A673 (cell line): ENCODE measurements at regions not wholly inside any gene's neighbourhood (a gene's known extent, or its start where the extent isn't known, plus 50 kb on each side); places are given as distances from the start of the nearest gene placed in this dataset.
"Not testable (repeated sequence)": the region's sequence is repeated elsewhere in the genome, so short reads cannot be mapped to it uniquely, and the experiment has no call there.

Experiments used
- BruUV-seq: library from RNA; stranded (reverse); fragments of 400-500 nt; replicated peaks from 2 replicates; lab custom pipeline; 2021; lab: Mats Ljungman, UMichigan
- CTCF ChIA-PET: fragments of 300-600 bp; sonication (Branson Sonifier 250); formaldehyde crosslinking; loops from one replicate; lab custom pipeline; 2022; ENCODE audit warnings: antibody characterized with exemption; lab: Charles Lee
- POLR2A ChIA-PET: fragments of 300-600 bp; sonication (Branson Sonifier 250); formaldehyde crosslinking; loops from one replicate; lab custom pipeline; 2022; ENCODE audit warnings: antibody characterized with exemption; ENCODE audit not compliant: low non-redundant PET; lab: Charles Lee
- DNase-seq: peaks from one replicate; pipeline ENCODE4 v3.0.0-alpha.2; 2015; ENCODE audit warnings: low spot score
- H3K27ac ChIP-seq: fragments of 200-600 bp; sonication (generic); 2 replicates; pipeline ENCODE4 v1.5.1; 2016; ENCODE audit warnings: mixed run types, low read depth, mild to moderate bottlenecking, mixed read lengths, antibody characterized with exemption, low read length; ENCODE audit not compliant: poor library complexity, severe bottlenecking
- H3K27me3 ChIP-seq: fragments of 200-600 bp; sonication (generic); replicated peaks from 2 replicates; pipeline ENCODE4 v1.6.1; 2017; ENCODE audit warnings: mixed run types, low read depth, mild to moderate bottlenecking, mixed read lengths, antibody characterized with exemption, low read length; ENCODE audit not compliant: insufficient read depth, poor library complexity
- H3K36me3 ChIP-seq: fragments of 200-600 bp; sonication (generic); 2 replicates; pipeline ENCODE4 v1.6.1; 2016; ENCODE audit warnings: mixed run types, mild to moderate bottlenecking, mixed read lengths, antibody characterized with exemption, low read length; ENCODE audit not compliant: insufficient read depth, poor library complexity, severe bottlenecking
- H3K4me1 ChIP-seq: fragments of 200-600 bp; sonication (generic); 2 replicates; pipeline ENCODE4 v1.6.1; 2017; ENCODE audit warnings: mixed run types, mild to moderate bottlenecking, mixed read lengths, antibody characterized with exemption, low read length; ENCODE audit not compliant: insufficient read depth, poor library complexity, severe bottlenecking
- H3K4me3 ChIP-seq: fragments of 200-600 bp; sonication (generic); 2 replicates; pipeline ENCODE4 v1.5.1; 2016; ENCODE audit warnings: low read depth, mixed run types, mild to moderate bottlenecking, mixed read lengths, low read length; ENCODE audit not compliant: poor library complexity, severe bottlenecking
- H3K9me3 ChIP-seq: fragments of 200-600 bp; sonication (generic); 2 replicates; pipeline ENCODE4 v1.6.1; 2016; ENCODE audit warnings: mixed run types, low read depth, mild to moderate bottlenecking, mixed read lengths, antibody characterized with exemption, low read length; ENCODE audit not compliant: poor library complexity, severe bottlenecking
- EZH2 ChIP-seq: fragments of 200-600 bp; sonication (generic); IDR thresholded peaks from 2 replicates; pipeline ENCODE4 v1.6.1; 2017; ENCODE audit warnings: borderline replicate concordance, low read depth, mild to moderate bottlenecking, mixed read lengths, antibody characterized with exemption, low read length; ENCODE audit not compliant: poor library complexity, severe bottlenecking
- intact Hi-C: fragments of 100-400 bp; cut with micrococcal nuclease; formaldehyde crosslinking; loops from one replicate; pipeline ENCODE4 v1.10.0; 2022; ENCODE audit not compliant: unreplicated experiment
- TF ChIP-seq, protein P1 (sequence below): fragments of 300-800, 200-600 bp; sonication (generic); conservative IDR thresholded peaks from 2 replicates; pipeline ENCODE4 v1.5.1; 2017; ENCODE audit warnings: low read depth, mild to moderate bottlenecking, antibody characterized with exemption, low read length, moderate library complexity, mixed read lengths

DNA sequence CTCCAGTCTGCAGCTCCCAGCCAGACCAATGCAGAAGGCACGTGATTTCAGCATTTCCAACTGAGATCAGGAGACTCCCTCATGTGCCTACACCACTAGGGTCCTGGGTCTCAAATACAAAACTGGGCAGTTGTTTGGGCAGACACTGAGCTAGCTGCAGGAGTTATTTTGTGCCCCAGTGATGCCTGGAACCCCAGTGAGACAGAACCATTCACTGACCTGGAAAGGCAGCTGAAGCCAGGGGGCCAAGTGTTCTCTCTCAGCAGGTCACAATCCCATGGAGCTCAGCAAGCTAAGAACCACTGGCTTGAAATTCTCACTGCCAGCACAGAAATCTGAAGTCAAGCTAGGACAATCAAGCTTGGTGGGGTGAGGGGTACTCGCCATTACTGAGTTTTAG lies 111.7 kb upstream of the TNFSF4 start:
- Histone ChIP-seq H3K9me3 (no peaks in the 10 kb centered on the region), H3K4me3 (no peak overlapping the region), H3K36me3 (no peaks in the 10 kb centered on the region), H3K27ac (no peak overlapping the region), H3K27me3 (no peaks in the 10 kb centered on the region), H3K4me1 (no peaks in the 10 kb centered on the region)
- intact Hi-C loops = no loop called here
- no TSS peak for BruUV-seq
- DNase-seq = no peak
- no peak for TF ChIP-seq EZH2
- TF ChIP-seq, protein P1, sequence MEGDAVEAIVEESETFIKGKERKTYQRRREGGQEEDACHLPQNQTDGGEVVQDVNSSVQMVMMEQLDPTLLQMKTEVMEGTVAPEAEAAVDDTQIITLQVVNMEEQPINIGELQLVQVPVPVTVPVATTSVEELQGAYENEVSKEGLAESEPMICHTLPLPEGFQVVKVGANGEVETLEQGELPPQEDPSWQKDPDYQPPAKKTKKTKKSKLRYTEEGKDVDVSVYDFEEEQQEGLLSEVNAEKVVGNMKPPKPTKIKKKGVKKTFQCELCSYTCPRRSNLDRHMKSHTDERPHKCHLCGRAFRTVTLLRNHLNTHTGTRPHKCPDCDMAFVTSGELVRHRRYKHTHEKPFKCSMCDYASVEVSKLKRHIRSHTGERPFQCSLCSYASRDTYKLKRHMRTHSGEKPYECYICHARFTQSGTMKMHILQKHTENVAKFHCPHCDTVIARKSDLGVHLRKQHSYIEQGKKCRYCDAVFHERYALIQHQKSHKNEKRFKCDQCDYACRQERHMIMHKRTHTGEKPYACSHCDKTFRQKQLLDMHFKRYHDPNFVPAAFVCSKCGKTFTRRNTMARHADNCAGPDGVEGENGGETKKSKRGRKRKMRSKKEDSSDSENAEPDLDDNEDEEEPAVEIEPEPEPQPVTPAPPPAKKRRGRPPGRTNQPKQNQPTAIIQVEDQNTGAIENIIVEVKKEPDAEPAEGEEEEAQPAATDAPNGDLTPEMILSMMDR = no peak
- POLR2A ChIA-PET = no interaction called here
- CTCF ChIA-PET = no interaction called here

DNA sequence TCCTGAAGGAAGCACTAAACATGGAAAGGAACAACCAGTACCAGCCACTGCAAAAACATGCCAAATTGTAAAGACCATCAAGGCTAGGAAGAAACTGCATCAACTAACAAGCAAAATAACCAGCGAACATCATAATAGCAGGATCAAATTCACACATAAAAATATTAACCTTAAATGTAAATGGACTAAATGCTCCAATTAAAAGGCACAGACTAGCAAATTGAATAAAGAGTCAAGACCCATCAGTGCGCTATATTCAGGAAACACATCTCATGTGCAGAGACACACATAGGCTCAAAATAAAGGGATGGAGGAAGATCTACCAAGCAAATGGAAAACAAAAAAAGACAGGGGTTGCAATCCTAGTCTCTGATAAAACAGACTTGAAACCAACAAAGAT lies 117.2 kb upstream of the TNFSF4 start:
- BruUV-seq, H3K9me3 ChIP-seq, H3K27ac ChIP-seq, DNase-seq, H3K27me3 ChIP-seq, intact Hi-C loops, CTCF ChIA-PET, POLR2A ChIA-PET, H3K4me1 ChIP-seq, H3K36me3 ChIP-seq, H3K4me3 ChIP-seq: not testable (repeated sequence)

DNA sequence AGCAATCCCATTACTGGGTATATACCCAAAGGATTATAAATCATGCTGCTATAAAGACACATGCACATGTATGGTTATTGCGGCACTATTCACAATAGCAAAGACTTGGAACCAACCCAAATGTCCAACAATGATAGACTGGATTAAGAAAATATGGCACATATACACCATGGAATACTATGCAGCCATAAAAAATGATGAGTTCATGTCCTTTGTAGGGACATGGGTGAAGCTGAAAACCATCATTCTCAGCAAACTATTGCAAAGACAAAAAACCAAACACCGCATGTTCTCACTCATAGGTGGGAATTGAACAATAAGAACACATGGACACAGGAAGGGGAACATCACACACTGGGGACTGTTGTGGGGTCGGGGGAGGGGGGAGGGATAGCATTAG lies 120.9 kb upstream of the TNFSF4 start:
- POLR2A ChIA-PET, BruUV-seq, CTCF ChIA-PET: not testable (repeated sequence)

DNA sequence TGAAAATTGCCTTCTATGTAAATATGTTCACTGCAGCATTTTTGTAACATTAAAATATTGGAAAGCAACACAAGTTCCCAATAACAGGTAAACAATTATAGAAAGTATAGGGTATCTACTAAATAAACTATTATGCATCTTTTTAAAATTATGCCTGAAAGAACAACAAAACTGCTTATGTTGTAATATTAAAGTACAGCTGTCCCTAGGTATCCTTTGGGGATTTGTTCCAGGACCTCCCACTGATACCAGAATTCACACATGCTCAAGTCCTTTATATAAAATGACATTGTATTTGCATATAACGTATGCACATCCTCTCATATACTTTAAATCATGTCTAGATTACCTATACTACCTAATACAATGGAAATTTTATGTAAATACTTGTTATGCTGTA lies 121.8 kb upstream of the TNFSF4 start:
- Histone ChIP-seq H3K36me3 (no peaks in the 10 kb centered on the region), H3K27ac (no peak overlapping the region), H3K4me1 (no peaks in the 10 kb centered on the region), H3K9me3 (no peaks in the 10 kb centered on the region), H3K27me3 (no peaks in the 10 kb centered on the region), H3K4me3 (no peak overlapping the region)
- DNase-seq = no peak
- ChIA-PET POLR2A (no interaction called here), CTCF (no interaction called here)
- intact Hi-C loops = no loop called here
- no TSS peak for BruUV-seq
- TF ChIP-seq, protein P1 = no peak
- no peak for TF ChIP-seq EZH2

More for the DNA sequence above, 120.9 kb upstream of the TNFSF4 start:
- DNase-seq, H3K9me3 ChIP-seq, H3K27ac ChIP-seq, H3K36me3 ChIP-seq, H3K4me3 ChIP-seq, intact Hi-C loops, H3K4me1 ChIP-seq, H3K27me3 ChIP-seq: not testable (repeated sequence)
